HepG2 (cell line): ENCODE measurements at regions not wholly inside any gene's neighbourhood (a gene's known extent, or its start where the extent isn't known, plus 50 kb on each side); places are given as distances from the start of the nearest gene placed in this dataset.

Experiments
- ATAC-seq: fragments of 200-7000 bp; cut with Tn5 transposase; 3 replicates; pipeline ENCODE4 v1.9.1; 2020; ENCODE audit warnings: mild to moderate bottlenecking, moderate library complexity
- BruUV-seq: library from RNA; stranded (reverse); fragments of 400-500 nt; replicated peaks from 2 replicates; lab custom pipeline; 2021; lab: Mats Ljungman, UMichigan
- CTCF ChIA-PET: fragments of 300-600 bp; formaldehyde crosslinking; extraction: SDS; loops from one replicate; lab custom pipeline; 2021; ENCODE audit warnings: low total read pairs, inconsistent platforms, low intra/inter-chr PET ratio; lab: Yijun Ruan, JAX
- POLR2A ChIA-PET: fragments of 350-600 bp; sonication (Branson Sonifier 250); formaldehyde crosslinking; loops from one replicate; lab custom pipeline; 2020; ENCODE audit warnings: antibody characterized with exemption, inconsistent platforms; lab: Yijun Ruan, JAX
- DNase-seq: peaks from one replicate; pipeline ENCODE4 v3.0.0-alpha.2; 2015; ENCODE audit warnings: low spot score
- FAIRE-seq: peaks from 3 replicates; lab custom pipeline; 2011; peaks lifted over from hg19 to GRCh38; lab: Jason Lieb, UNC
- H2AFZ ChIP-seq: one replicate; pipeline ENCODE4 v1.6.1; 2011; ENCODE audit warnings: low read length, inconsistent platforms
- H3K27ac ChIP-seq: fragments of 300-600 bp; 3 replicates; pipeline ENCODE4 v1.8.0; 2011; ENCODE audit warnings: mixed run types, mild to moderate bottlenecking, mixed read lengths, low read length, inconsistent platforms; ENCODE audit not compliant: insufficient read depth; ENCODE audit errors: extremely low read length
- H3K27me3 ChIP-seq, 2 experiments: fragments of 200-600 bp in 1 of 2; 2 replicates in 1 of 2; 3 replicates in 1 of 2; pipeline versions ENCODE4 v1.6.0 to v1.8.0; 2011; ENCODE audit warnings: low read length in 2 of 2, mild to moderate bottlenecking in 2 of 2, moderate library complexity in 2 of 2, inconsistent platforms in 1 of 2; ENCODE audit not compliant: insufficient read depth in 2 of 2, control insufficient read depth in 1 of 2
- H3K36me3 ChIP-seq, 2 experiments: fragments of 200-600 bp in 1 of 2; replicated peaks in 1 of 2; 2 replicates in 1 of 2; 3 replicates in 1 of 2; pipeline versions ENCODE4 v1.5.1 to v1.8.0; 2011; ENCODE audit warnings: low read length in 2 of 2, inconsistent platforms in 1 of 2; ENCODE audit not compliant: insufficient read depth in 2 of 2, control insufficient read depth in 1 of 2
- H3K4me1 ChIP-seq: 2 replicates; pipeline ENCODE4 v1.5.1; 2012; ENCODE audit warnings: low read length, inconsistent platforms; ENCODE audit not compliant: insufficient read depth
- H3K4me2 ChIP-seq: 2 replicates; pipeline ENCODE4 v1.6.0; 2011; ENCODE audit warnings: low read depth, low read length, inconsistent platforms
- H3K4me3 ChIP-seq, 3 experiments: fragments of 200-600 bp in 1 of 3; sonication (generic), shearing (Covaris generic) in 1 of 3; replicated peaks in 1 of 3; 2 replicates each; pipeline ENCODE4 v1.5.1; 2011 to 2016; ENCODE audit warnings: low read length in 3 of 3, inconsistent platforms in 2 of 3, low read depth in 2 of 3, mild to moderate bottlenecking in 2 of 3, control low read depth in 1 of 3, mixed read lengths in 1 of 3; ENCODE audit not compliant: insufficient read depth in 1 of 3
- H3K79me2 ChIP-seq: one replicate; pipeline ENCODE4 v1.6.1; 2011; ENCODE audit warnings: low read length, inconsistent platforms; ENCODE audit not compliant: insufficient read depth
- H3K9ac ChIP-seq: 2 replicates; pipeline ENCODE4 v1.6.0; 2011; ENCODE audit warnings: mild to moderate bottlenecking, low read depth, low read length, inconsistent platforms; ENCODE audit not compliant: insufficient read depth
- H3K9me3 ChIP-seq: 2 replicates; pipeline ENCODE4 v1.5.1; 2012; ENCODE audit warnings: mild to moderate bottlenecking, low read length
- H4K20me1 ChIP-seq: 2 replicates; pipeline ENCODE4 v1.6.0; 2011; ENCODE audit warnings: inconsistent platforms, mild to moderate bottlenecking, low read length, moderate library complexity; ENCODE audit not compliant: insufficient read depth
- DMTF1 ChIP-seq: sonication (generic); formaldehyde crosslinking; IDR thresholded peaks from 2 replicates; pipeline ENCODE4 v1.4.0; 2020; ENCODE audit warnings: mild to moderate bottlenecking, missing genetic modification reagents
- FOXK2 ChIP-seq: fragments of 450-650 bp; IDR thresholded peaks from 2 replicates; pipeline ENCODE4 v1.6.1; 2016
- FOXM1 ChIP-seq: sonication (generic); formaldehyde crosslinking; IDR thresholded peaks from 2 replicates; pipeline ENCODE4 v1.5.0; 2020; ENCODE audit warnings: missing genetic modification reagents
- GATAD1 ChIP-seq: IDR thresholded peaks from 2 replicates; pipeline ENCODE4 v1.6.1; 2016; ENCODE audit warnings: missing genetic modification reagents, missing compliant biosample characterization
- GTF3A ChIP-seq: sonication (generic); formaldehyde crosslinking; conservative IDR thresholded peaks from 2 replicates; pipeline ENCODE4 v1.4.0; 2020; ENCODE audit warnings: mild to moderate bottlenecking, missing genetic modification reagents
- KAT7 ChIP-seq: IDR thresholded peaks from 2 replicates; pipeline ENCODE4 v1.6.1; 2018; ENCODE audit warnings: borderline replicate concordance, missing compliant biosample characterization
- SIX4 ChIP-seq: sonication (generic); formaldehyde crosslinking; IDR thresholded peaks from 2 replicates; pipeline ENCODE4 v1.4.0; 2020; ENCODE audit warnings: missing genetic modification reagents
- THRA ChIP-seq: sonication (generic); formaldehyde crosslinking; IDR thresholded peaks from 2 replicates; pipeline ENCODE4 v1.4.0; 2020; ENCODE audit warnings: missing genetic modification reagents, borderline replicate concordance
- ZGPAT ChIP-seq: IDR thresholded peaks from 2 replicates; pipeline ENCODE4 v1.6.1; 2016; ENCODE audit warnings: mild to moderate bottlenecking
- ZNF292 ChIP-seq: sonication (generic); formaldehyde crosslinking; IDR thresholded peaks from 2 replicates; pipeline ENCODE4 v1.8.1; 2022; ENCODE audit warnings: mild to moderate bottlenecking, low read depth, missing genetic modification reagents, borderline replicate concordance
- ZNF629 ChIP-seq: sonication (generic); formaldehyde crosslinking; conservative IDR thresholded peaks from 2 replicates; pipeline ENCODE4 v1.5.0; 2020; ENCODE audit warnings: missing genetic modification reagents
- WGBS: methylation state at CpG from one replicate; pipeline ENCODE4 v1.1.6; 2017; ENCODE audit warnings: low lambda C conversion rate; 5-methylcytosine and 5-hydroxymethylcytosine counted together
- in situ Hi-C: cut with HindIII; loops from 2 replicates; pipeline ENCODE4 v1.10.0; 2017; ENCODE audit warnings: low pct_unique_long_range_greater_than_20kb; ENCODE audit not compliant: extremely low pct_ligation_motif_present
- intact Hi-C: fragments of 100-400 bp; cut with micrococcal nuclease; formaldehyde crosslinking; loops from one replicate; pipeline ENCODE4 v1.10.0; 2022; ENCODE audit not compliant: unreplicated experiment

GRCh38 chr12:77571127-77571526, 259.6 kb upstream of the NAV3 start:
- 2% methylated on average over 4 of the region's 4 CpGs for WGBS
- ATAC-seq = no peak
- CTCF ChIA-PET = no interaction called here

GRCh38 chr12:77569876-77570275, 260.8 kb upstream of the NAV3 start:
- Histone ChIP-seq H3K9me3 (no peaks in the 10 kb centered on the region), H3K79me2 (no peaks in the 10 kb centered on the region), H3K27ac (no peak overlapping the region), H4K20me1 (no peaks in the 10 kb centered on the region), H2AFZ (no peak overlapping the region), H3K36me3 (no peaks in the 10 kb centered on the region), H3K9ac (no peak overlapping the region), H3K4me3 (no peak overlapping the region), H3K27me3 (no peaks in the 10 kb centered on the region), H3K4me1 (no peaks in the 10 kb centered on the region), H3K4me2 (no peak overlapping the region)
- POLR2A ChIA-PET = no interaction called here
- FAIRE-seq (no peak), ATAC-seq (no peak), DNase-seq (no peak)
- in situ Hi-C loops (no loop called here), intact Hi-C loops (no loop called here)
- CTCF ChIA-PET = no interaction called here
- WGBS = 0% methylated on average over 3 of the region's 3 CpGs
- no TSS peak for BruUV-seq
- TF ChIP-seq THRA (CRISPR knock-in tag) (no peak), ZNF629 (CRISPR knock-in tag) (no peak), ZGPAT (no peak), SIX4 (CRISPR knock-in tag) (no peak), GATAD1 (no peak), KAT7 (CRISPR knock-in tag) (no peak), ZNF292 (CRISPR knock-in tag) (no peak)

More at GRCh38 chr12:77571127-77571526, 259.6 kb upstream of the NAV3 start:
- Histone ChIP-seq H3K4me1 (no peaks in the 10 kb centered on the region), H3K27me3 (no peaks in the 10 kb centered on the region), H3K79me2 (no peaks in the 10 kb centered on the region), H3K9me3 (no peaks in the 10 kb centered on the region), H2AFZ (no peak overlapping the region), H3K36me3 (no peaks in the 10 kb centered on the region), H3K27ac (no peak overlapping the region), H4K20me1 (no peaks in the 10 kb centered on the region), H3K4me2 (no peak overlapping the region), H3K4me3 (no peak overlapping the region), H3K9ac (no peak overlapping the region)
- in situ Hi-C loops = no loop called here
- no peak for FAIRE-seq
- no TSS peak for BruUV-seq
- TF ChIP-seq FOXK2 = no peak
- no peak for TF ChIP-seq DMTF1 (CRISPR knock-in tag)
- TF ChIP-seq GTF3A (CRISPR knock-in tag) = no peak
- TF ChIP-seq FOXM1 (CRISPR knock-in tag) = no peak
- POLR2A ChIA-PET = no interaction called here
- no peak for DNase-seq
- intact Hi-C loops = no loop called here
